HL-60 (cell line): ENCODE measurements at regions not wholly inside any gene's neighbourhood (a gene's known extent, or its start where the extent isn't known, plus 50 kb on each side); places are given as distances from the start of the nearest gene placed in this dataset.

ENCODE experiments used
- CTCF ChIP-seq: IDR thresholded peaks from one replicate; pipeline ENCODE4 v1.5.1; 2011; ENCODE audit warnings: low read length, control low read depth, inconsistent platforms; ENCODE audit not compliant: insufficient read depth
- GABPA ChIP-seq: IDR thresholded peaks from 2 replicates; pipeline ENCODE4 v1.6.1; 2012; ENCODE audit warnings: low read depth
- POLR2AphosphoS5 ChIP-seq: IDR thresholded peaks from 2 replicates; pipeline ENCODE4 v1.6.1; 2012; ENCODE audit warnings: low read depth
- REST ChIP-seq: IDR thresholded peaks from 2 replicates; pipeline ENCODE4 v1.6.1; 2012; ENCODE audit warnings: low read depth; ENCODE audit not compliant: insufficient replicate concordance

- no peak for TF ChIP-seq REST
- TF ChIP-seq CTCF = no peak
- no peak for TF ChIP-seq POLR2AphosphoS5
- TF ChIP-seq GABPA = no peak
Measured at GRCh38 chr11:109644152-109644551, 222.2 kb downstream of the C11orf87 start.
